IMR-90 (cell line): ENCODE measurements at regions not wholly inside any gene's neighbourhood (a gene's known extent, or its start where the extent isn't known, plus 50 kb on each side); places are given as distances from the start of the nearest gene placed in this dataset.

Experiments
- ATAC-seq: fragments of 200-7000 bp; cut with Tn5 transposase; 2 replicates; pipeline ENCODE4 v1.9.1; 2020; ENCODE audit warnings: low read depth, mild to moderate bottlenecking, moderate library complexity
- BruUV-seq: library from RNA; stranded (reverse); fragments of 400-500 nt; replicated peaks from 2 replicates; lab custom pipeline; 2021; lab: Mats Ljungman, UMichigan
- CTCF ChIA-PET: fragments of 300-600 bp; formaldehyde crosslinking; extraction: SDS; loops from one replicate; lab custom pipeline; 2021; ENCODE audit warnings: antibody characterized with exemption; lab: Yijun Ruan, JAX
- POLR2A ChIA-PET: fragments of 300-600 bp; sonication (Branson Sonifier 250); formaldehyde crosslinking; loops from one replicate; lab custom pipeline; 2022; ENCODE audit warnings: antibody characterized with exemption; ENCODE audit not compliant: unreplicated experiment; lab: Charles Lee
- DNase-seq: peaks from one replicate; pipeline ENCODE4 v3.0.0; 2013
- H2AFZ ChIP-seq: replicated peaks from 2 replicates; pipeline ENCODE3; 2013; ENCODE audit warnings: low read length, mild to moderate bottlenecking; ENCODE audit not compliant: poor library complexity
- H2AK5ac ChIP-seq: 2 replicates; pipeline ENCODE4 v1.6.1; 2013; ENCODE audit warnings: low read depth, low read length, inconsistent platforms
- H2AK9ac ChIP-seq: replicated peaks from 2 replicates; pipeline ENCODE3; 2013; ENCODE audit warnings: mild to moderate bottlenecking, low read depth, low read length, moderate library complexity; ENCODE audit not compliant: poor library complexity
- H2BK120ac ChIP-seq: 2 replicates; pipeline ENCODE4 v1.6.1; 2013; ENCODE audit warnings: low read depth, low read length, inconsistent platforms
- H2BK15ac ChIP-seq: 3 replicates; pipeline ENCODE4 v1.6.1; 2013; ENCODE audit warnings: low read depth, low read length, inconsistent platforms
- H2BK20ac ChIP-seq: 2 replicates; pipeline ENCODE4 v1.6.1; 2013; ENCODE audit warnings: low read depth, mild to moderate bottlenecking, inconsistent platforms, low read length, moderate library complexity
- H2BK5ac ChIP-seq: 2 replicates; pipeline ENCODE4 v1.6.1; 2013; ENCODE audit warnings: mild to moderate bottlenecking, low read depth, low read length, inconsistent platforms; ENCODE audit not compliant: poor library complexity, severe bottlenecking
- H3K14ac ChIP-seq: replicated peaks from 2 replicates; pipeline ENCODE4 v1.6.1; 2013; ENCODE audit warnings: low read depth, low read length, inconsistent platforms
- H3K18ac ChIP-seq: 2 replicates; pipeline ENCODE4 v1.6.1; 2013; ENCODE audit warnings: low read depth, low read length, control low read depth
- H3K23ac ChIP-seq: 2 replicates; pipeline ENCODE4 v1.6.1; 2013; ENCODE audit warnings: low read depth, low read length, inconsistent platforms
- H3K27ac ChIP-seq: 2 replicates; pipeline ENCODE4 v1.5.1; 2013; ENCODE audit warnings: mild to moderate bottlenecking, control low read depth, low read length; ENCODE audit not compliant: insufficient read depth
- H3K27me3 ChIP-seq: 2 replicates; pipeline ENCODE4 v1.6.1; 2013; ENCODE audit warnings: low read length; ENCODE audit not compliant: control insufficient read depth, insufficient read depth
- H3K36me3 ChIP-seq: 2 replicates; pipeline ENCODE4 v1.6.1; 2013; ENCODE audit warnings: low read length, mixed read lengths; ENCODE audit not compliant: control insufficient read depth, insufficient read depth
- H3K4ac ChIP-seq: 2 replicates; pipeline ENCODE4 v1.6.1; 2013; ENCODE audit warnings: low read depth, low read length, inconsistent platforms
- H3K4me1 ChIP-seq: 2 replicates; pipeline ENCODE4 v1.6.1; 2013; ENCODE audit warnings: low read length, mixed read lengths; ENCODE audit not compliant: control insufficient read depth, insufficient read depth
- H3K4me2 ChIP-seq: 2 replicates; pipeline ENCODE4 v1.6.1; 2013; ENCODE audit warnings: low read depth, mild to moderate bottlenecking, control low read depth, low read length, moderate library complexity
- H3K4me3 ChIP-seq: 2 replicates; pipeline ENCODE4 v1.5.1; 2013; ENCODE audit warnings: low read depth, mild to moderate bottlenecking, control low read depth, low read length, moderate library complexity; ENCODE audit not compliant: insufficient read depth
- H3K56ac ChIP-seq: 2 replicates; pipeline ENCODE4 v1.6.1; 2013; ENCODE audit warnings: low read length, inconsistent platforms; ENCODE audit not compliant: insufficient read depth; ENCODE audit errors: extremely low read depth
- H3K79me1 ChIP-seq, 2 experiments: 2 replicates each; pipeline ENCODE4 v1.6.1; 2013; ENCODE audit warnings: low read length in 2 of 2, inconsistent platforms in 1 of 2, low read depth in 1 of 2
- H3K9ac ChIP-seq: 2 replicates; pipeline ENCODE4 v1.6.1; 2013; ENCODE audit warnings: low read depth, low read length, control low read depth
- H3K9me1 ChIP-seq: 2 replicates; pipeline ENCODE4 v1.6.1; 2013; ENCODE audit warnings: low read length, inconsistent platforms; ENCODE audit not compliant: insufficient read depth
- H3K9me3 ChIP-seq: 2 replicates; pipeline ENCODE4 v1.6.1; 2013; ENCODE audit warnings: low read length; ENCODE audit not compliant: control insufficient read depth, insufficient read depth
- H4K20me1 ChIP-seq: 2 replicates; pipeline ENCODE4 v1.6.1; 2013; ENCODE audit warnings: low read length, inconsistent platforms; ENCODE audit not compliant: insufficient read depth
- H4K5ac ChIP-seq: 2 replicates; pipeline ENCODE4 v1.6.1; 2013; ENCODE audit warnings: mild to moderate bottlenecking, low read depth, low read length, control low read depth
- H4K8ac ChIP-seq, 2 experiments: 2 replicates each; pipeline ENCODE4 v1.6.1; 2013; ENCODE audit warnings: low read depth in 2 of 2, low read length in 2 of 2, control low read depth in 1 of 2, inconsistent platforms in 1 of 2
- H4K91ac ChIP-seq: 2 replicates; pipeline ENCODE4 v1.6.1; 2013; ENCODE audit warnings: low read depth, low read length, inconsistent platforms; ENCODE audit not compliant: insufficient read depth
- BHLHE40 ChIP-seq: fragments of 150-350 bp; IDR thresholded peaks from 2 replicates; pipeline ENCODE4 v1.6.1; 2016; ENCODE audit warnings: mild to moderate bottlenecking, low read depth, low read length
- CEBPB ChIP-seq: IDR thresholded peaks from 2 replicates; pipeline ENCODE4 v1.6.1; 2012; ENCODE audit warnings: low read depth, low read length, improper control_type of control experiment
- CHD1 ChIP-seq: IDR thresholded peaks from 2 replicates; pipeline ENCODE4 v1.6.1; 2012; ENCODE audit warnings: low read depth, low read length, improper control_type of control experiment
- FOS ChIP-seq: fragments of 150-350 bp; IDR thresholded peaks from 2 replicates; pipeline ENCODE4 v1.6.1; 2016; ENCODE audit warnings: low read depth, low read length
- MAFK ChIP-seq: IDR thresholded peaks from 2 replicates; pipeline ENCODE4 v1.6.1; 2012; ENCODE audit warnings: low read depth, low read length, improper control_type of control experiment
- MAZ ChIP-seq: IDR thresholded peaks from 2 replicates; pipeline ENCODE4 v1.6.1; 2012; ENCODE audit warnings: low read depth, mild to moderate bottlenecking, low read length, improper control_type of control experiment, moderate library complexity, borderline replicate concordance
- MXI1 ChIP-seq: IDR thresholded peaks from 2 replicates; pipeline ENCODE4 v1.6.1; 2012; ENCODE audit warnings: low read depth, mild to moderate bottlenecking, low read length, moderate library complexity, borderline replicate concordance
- NFE2L2 ChIP-seq: fragments of 150-350 bp; IDR thresholded peaks from 2 replicates; pipeline ENCODE4 v1.6.1; 2016; ENCODE audit warnings: low read depth, mild to moderate bottlenecking, low read length
- POLR2A ChIP-seq: IDR thresholded peaks from 2 replicates; pipeline ENCODE4 v1.6.1; 2012; ENCODE audit warnings: mild to moderate bottlenecking, low read depth, low read length
- RAD21 ChIP-seq: IDR thresholded peaks from 2 replicates; pipeline ENCODE4 v1.6.1; 2012; ENCODE audit warnings: low read length, improper control_type of control experiment
- RCOR1 ChIP-seq: IDR thresholded peaks from 2 replicates; pipeline ENCODE4 v1.6.1; 2012; ENCODE audit warnings: mild to moderate bottlenecking, low read length, improper control_type of control experiment; ENCODE audit not compliant: insufficient replicate concordance
- RFX5 ChIP-seq: IDR thresholded peaks from 2 replicates; pipeline ENCODE4 v1.8.0; 2012; ENCODE audit warnings: low read depth, mild to moderate bottlenecking, low read length, moderate library complexity
- SMC3 ChIP-seq: fragments of 150-350 bp; IDR thresholded peaks from 2 replicates; pipeline ENCODE4 v1.6.1; 2016; ENCODE audit warnings: low read depth, mild to moderate bottlenecking, antibody characterized with exemption, low read length, moderate library complexity
- WGBS, 2 experiments: methylation state at CpG; one replicate each; pipeline versions ENCODE4 v1.1.5 to v1.1.7; 2013; ENCODE audit warnings: missing lambda C conversion rate in 2 of 2; ENCODE audit not compliant: insufficient read length in 1 of 2; ENCODE audit errors: extremely low coverage in 2 of 2; 5-methylcytosine and 5-hydroxymethylcytosine counted together
- dilution Hi-C: fragments of 300-500 bp; cut with HindIII; formaldehyde crosslinking; loops from one replicate; pipeline ENCODE4 v1.14.3; 2018; ENCODE audit warnings: low sequenced_read_pairs; ENCODE audit not compliant: unreplicated experiment
- in situ Hi-C: fragments of 300-500 bp; cut with MboI; formaldehyde crosslinking; loops from 3 replicates; pipeline ENCODE4 v1.14.3; 2019; ENCODE audit warnings: low sequenced_read_pairs, inconsistent platforms, mixed read lengths
- intact Hi-C: fragments of 100-400 bp; cut with micrococcal nuclease; formaldehyde crosslinking; loops from 2 replicates; pipeline ENCODE4 v1.10.0; 2022
- TF ChIP-seq, protein P1 (sequence below): fragments of 150-350 bp; IDR thresholded peaks from 2 replicates; pipeline ENCODE4 v1.6.1; 2017; ENCODE audit warnings: mild to moderate bottlenecking, antibody characterized with exemption, low read length, low read depth
- TF ChIP-seq, protein P2 (sequence below): fragments of 150-350 bp; IDR thresholded peaks from 2 replicates; pipeline ENCODE4 v1.6.1; 2016; ENCODE audit warnings: low read depth, mild to moderate bottlenecking, low read length, moderate library complexity, borderline replicate concordance

GRCh38 chr14:76307786-76308780 lies 67.9 kb upstream of the ESRRB start:
- H3K27ac ChIP-seq, result no peak overlapping the region
- H3K4me3 ChIP-seq, result no peak overlapping the region
- no peak overlapping the region for H3K23ac ChIP-seq
- H3K79me1 ChIP-seq, result no peaks in the 10 kb centered on the region
- ATAC-seq (no peak), DNase-seq (no peak)
- intact Hi-C loops (no loop called here), dilution Hi-C loops (no loop called here), in situ Hi-C loops (no loop called here)
- H4K5ac ChIP-seq, result no peak overlapping the region
- no peak overlapping the region for H3K14ac ChIP-seq
- 74% methylated on average over 3 of the region's 15 CpGs; no CpG with 5 or more reads in 1 of the 2 experiments for WGBS, 2 experiments
- no peak overlapping the region for H4K91ac ChIP-seq
- no TSS peak for BruUV-seq
- H3K36me3 ChIP-seq, result no peaks in the 10 kb centered on the region
- H2BK5ac ChIP-seq, result no peak overlapping the region
- peaks cover 13% of the 10 kb centered on the region for H3K27me3 ChIP-seq
- no peak overlapping the region for H2BK20ac ChIP-seq
- no peaks in the 10 kb centered on the region for H4K20me1 ChIP-seq
- no peak overlapping the region for H2AK9ac ChIP-seq
- no peak overlapping the region for H3K4me2 ChIP-seq
- ChIA-PET CTCF (no interaction called here), POLR2A (no interaction called here)
- H2AFZ ChIP-seq, result no peak overlapping the region
- H2BK15ac ChIP-seq, result no peak overlapping the region
- no peak overlapping the region for H3K56ac ChIP-seq
- H3K9ac ChIP-seq, result no peak overlapping the region
- H2BK120ac ChIP-seq, result no peak overlapping the region
- no peaks in the 10 kb centered on the region for H3K9me3 ChIP-seq
- no peak overlapping the region for H3K18ac ChIP-seq
- H3K9me1 ChIP-seq, result no peaks in the 10 kb centered on the region
- H2AK5ac ChIP-seq, result no peak overlapping the region
- no peaks in the 10 kb centered on the region for H3K4me1 ChIP-seq
- H3K4ac ChIP-seq, result no peak overlapping the region
- H4K8ac ChIP-seq, result no peak overlapping the region
- TF ChIP-seq, protein P1, sequence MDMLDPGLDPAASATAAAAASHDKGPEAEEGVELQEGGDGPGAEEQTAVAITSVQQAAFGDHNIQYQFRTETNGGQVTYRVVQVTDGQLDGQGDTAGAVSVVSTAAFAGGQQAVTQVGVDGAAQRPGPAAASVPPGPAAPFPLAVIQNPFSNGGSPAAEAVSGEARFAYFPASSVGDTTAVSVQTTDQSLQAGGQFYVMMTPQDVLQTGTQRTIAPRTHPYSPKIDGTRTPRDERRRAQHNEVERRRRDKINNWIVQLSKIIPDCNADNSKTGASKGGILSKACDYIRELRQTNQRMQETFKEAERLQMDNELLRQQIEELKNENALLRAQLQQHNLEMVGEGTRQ, result no peak
- no peak for TF ChIP-seq MAZ
- TF ChIP-seq POLR2A, result no peak
- TF ChIP-seq NFE2L2, result no peak
- no peak for TF ChIP-seq MXI1
- TF ChIP-seq CHD1, result no peak
- no peak for TF ChIP-seq RAD21
- no peak for TF ChIP-seq RCOR1
- no peak for TF ChIP-seq FOS
- no peak for TF ChIP-seq BHLHE40
- TF ChIP-seq RFX5, result no peak
- TF ChIP-seq, protein P2, sequence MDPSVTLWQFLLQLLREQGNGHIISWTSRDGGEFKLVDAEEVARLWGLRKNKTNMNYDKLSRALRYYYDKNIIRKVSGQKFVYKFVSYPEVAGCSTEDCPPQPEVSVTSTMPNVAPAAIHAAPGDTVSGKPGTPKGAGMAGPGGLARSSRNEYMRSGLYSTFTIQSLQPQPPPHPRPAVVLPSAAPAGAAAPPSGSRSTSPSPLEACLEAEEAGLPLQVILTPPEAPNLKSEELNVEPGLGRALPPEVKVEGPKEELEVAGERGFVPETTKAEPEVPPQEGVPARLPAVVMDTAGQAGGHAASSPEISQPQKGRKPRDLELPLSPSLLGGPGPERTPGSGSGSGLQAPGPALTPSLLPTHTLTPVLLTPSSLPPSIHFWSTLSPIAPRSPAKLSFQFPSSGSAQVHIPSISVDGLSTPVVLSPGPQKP, result no peak
- TF ChIP-seq SMC3, result no peak
- no peak for TF ChIP-seq MAFK
- no peak for TF ChIP-seq CEBPB
